ENCODE measurements at regions not wholly inside any gene's neighbourhood (a gene's known extent, or its start where the extent isn't known, plus 50 kb on each side); places are given as distances from the start of the nearest gene placed in this dataset.

DNA sequence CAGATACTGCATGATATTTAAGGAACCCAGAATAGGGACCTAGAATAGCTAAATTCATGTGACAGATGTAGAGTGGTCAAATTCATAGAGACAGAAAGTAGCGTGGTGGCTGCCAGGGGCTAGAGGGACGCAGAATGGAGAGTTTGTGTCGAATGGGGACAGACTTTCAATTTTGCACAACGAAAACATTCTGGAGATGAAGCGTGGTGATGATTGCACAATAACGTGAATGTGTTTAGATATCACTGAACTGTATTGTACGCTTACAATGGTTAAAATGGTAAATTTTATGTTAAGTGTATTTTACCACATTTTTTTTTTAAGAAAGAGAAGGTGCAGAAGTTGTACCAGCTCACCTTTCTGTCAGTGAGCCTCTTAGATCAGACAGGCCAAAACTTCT, 137.8 kb upstream of the TNS3 start:
- Histone ChIP-seq H3K9me3 (no peaks in the 10 kb centered on the region), H3K4me1 (peaks cover 0 to 2% of the 10 kb centered on the region in 2 donors), H3K27ac (no peak overlapping the region), H3K4me3 (replicated peaks in 1 of 3) (no peak overlapping the region), H3K36me3 (no peaks in the 10 kb centered on the region), H3K27me3 (no peaks in the 10 kb centered on the region)
- intact Hi-C loops (cut with DNase I), result no loop called here
- no peak for DNase-seq
- 92 to 93% methylated on average over 7 of the region's 7 CpGs for WGBS, 2 donors
- TF ChIP-seq POLR2A (IDR thresholded peaks at IDR 0.05), result no peak

DNA sequence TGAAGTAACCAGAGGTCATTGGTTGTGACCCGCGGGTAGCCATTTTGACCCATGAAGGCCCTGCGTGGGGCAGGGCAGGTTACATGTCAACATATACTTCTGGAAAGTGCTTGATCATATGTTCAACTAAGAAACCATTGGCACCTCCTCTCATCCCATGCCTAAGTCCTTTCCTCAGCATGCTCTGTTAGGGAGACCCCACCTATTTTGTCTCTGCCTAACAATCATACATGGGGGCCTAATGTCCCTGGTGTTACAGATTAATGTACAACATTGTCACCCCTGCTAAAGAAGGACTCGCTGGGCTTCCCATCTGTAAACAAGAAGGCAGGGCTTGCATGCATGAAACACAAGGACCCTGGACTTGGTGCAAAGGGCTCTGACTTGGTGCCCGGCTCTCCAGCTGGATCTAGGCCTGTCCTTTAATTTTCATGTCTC, 133.7 kb upstream of the TNS3 start:
- TF ChIP-seq, protein P1, sequence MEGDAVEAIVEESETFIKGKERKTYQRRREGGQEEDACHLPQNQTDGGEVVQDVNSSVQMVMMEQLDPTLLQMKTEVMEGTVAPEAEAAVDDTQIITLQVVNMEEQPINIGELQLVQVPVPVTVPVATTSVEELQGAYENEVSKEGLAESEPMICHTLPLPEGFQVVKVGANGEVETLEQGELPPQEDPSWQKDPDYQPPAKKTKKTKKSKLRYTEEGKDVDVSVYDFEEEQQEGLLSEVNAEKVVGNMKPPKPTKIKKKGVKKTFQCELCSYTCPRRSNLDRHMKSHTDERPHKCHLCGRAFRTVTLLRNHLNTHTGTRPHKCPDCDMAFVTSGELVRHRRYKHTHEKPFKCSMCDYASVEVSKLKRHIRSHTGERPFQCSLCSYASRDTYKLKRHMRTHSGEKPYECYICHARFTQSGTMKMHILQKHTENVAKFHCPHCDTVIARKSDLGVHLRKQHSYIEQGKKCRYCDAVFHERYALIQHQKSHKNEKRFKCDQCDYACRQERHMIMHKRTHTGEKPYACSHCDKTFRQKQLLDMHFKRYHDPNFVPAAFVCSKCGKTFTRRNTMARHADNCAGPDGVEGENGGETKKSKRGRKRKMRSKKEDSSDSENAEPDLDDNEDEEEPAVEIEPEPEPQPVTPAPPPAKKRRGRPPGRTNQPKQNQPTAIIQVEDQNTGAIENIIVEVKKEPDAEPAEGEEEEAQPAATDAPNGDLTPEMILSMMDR (IDR thresholded peaks at IDR 0.05), result no peak
- no peak for TF ChIP-seq POLR2A (IDR thresholded peaks at IDR 0.05)
- intact Hi-C loops (cut with DNase I), result no loop called here
- H3K9me3 ChIP-seq, result no peaks in the 10 kb centered on the region

DNA sequence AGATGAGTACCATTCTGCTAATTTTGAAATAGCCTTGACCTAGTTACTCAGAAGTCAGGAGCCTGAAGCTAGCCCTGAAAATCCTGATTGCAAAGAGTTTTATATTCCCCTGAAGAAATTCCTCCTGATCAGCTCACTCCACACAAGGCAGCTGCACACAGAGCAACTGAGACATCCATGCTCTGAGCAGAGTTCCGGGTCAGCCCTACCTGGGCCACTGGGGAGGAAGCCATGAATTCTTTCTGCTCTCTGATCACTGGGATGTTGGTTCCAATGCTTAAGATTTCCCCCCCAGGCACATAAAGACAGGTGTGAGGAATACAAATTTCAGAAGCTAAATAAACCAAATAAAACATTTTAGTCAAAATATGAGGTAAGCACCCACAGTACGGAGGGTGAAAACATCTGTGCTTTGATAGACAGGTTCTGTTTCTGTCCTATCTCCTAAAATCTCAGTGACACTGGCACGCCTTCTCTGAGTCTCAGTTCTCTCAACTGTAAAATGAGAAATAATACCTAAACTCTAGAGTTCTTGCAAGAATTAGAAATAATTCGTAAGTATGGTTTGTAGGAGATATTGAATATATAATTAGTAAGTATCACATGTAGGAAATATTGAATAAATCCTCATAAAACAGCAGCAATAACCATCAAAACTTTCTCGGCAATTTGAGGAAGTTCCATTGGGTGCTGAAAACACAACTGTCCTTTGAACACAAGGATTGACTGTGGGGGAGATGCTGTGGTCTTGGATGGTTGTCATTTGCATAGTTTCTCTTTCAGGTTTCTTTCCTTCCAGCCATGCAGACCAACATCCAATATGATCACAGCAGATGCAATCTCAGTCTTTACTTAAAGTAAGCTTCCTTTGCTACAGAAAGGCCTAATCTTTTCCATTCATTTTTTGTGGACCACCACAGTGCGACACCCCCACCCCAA, 133.0 kb upstream of the TNS3 start:
- Histone ChIP-seq H3K4me3 (replicated peaks in 1 of 3) (no peak overlapping the region), H3K9me3 (no peaks in the 10 kb centered on the region), H3K4me1 (no peaks in the 10 kb centered on the region), H3K27me3 (no peaks in the 10 kb centered on the region), H3K36me3 (no peaks in the 10 kb centered on the region), H3K27ac (no peak overlapping the region)
- DNase-seq, result no peak
- no peak for TF ChIP-seq POLR2A (IDR thresholded peaks at IDR 0.05)
- TF ChIP-seq, protein P1 (IDR thresholded peaks at IDR 0.05), result no peak
- WGBS, 2 donors, result 75 to 80% methylated on average over 6 of the region's 6 CpGs
- intact Hi-C loops (cut with DNase I), result no loop called here

More for the DNA sequence above, 133.7 kb upstream of the TNS3 start:
- Histone ChIP-seq H3K36me3 (no peaks in the 10 kb centered on the region), H3K27me3 (no peaks in the 10 kb centered on the region), H3K4me3 (replicated peaks in 1 of 3) (no peak overlapping the region), H3K4me1 (no peaks in the 10 kb centered on the region), H3K27ac (no peak overlapping the region)
- DNase-seq, result no peak
- WGBS, 2 donors, result 97 to 99% methylated on average over 5 of the region's 5 CpGs

DNA sequence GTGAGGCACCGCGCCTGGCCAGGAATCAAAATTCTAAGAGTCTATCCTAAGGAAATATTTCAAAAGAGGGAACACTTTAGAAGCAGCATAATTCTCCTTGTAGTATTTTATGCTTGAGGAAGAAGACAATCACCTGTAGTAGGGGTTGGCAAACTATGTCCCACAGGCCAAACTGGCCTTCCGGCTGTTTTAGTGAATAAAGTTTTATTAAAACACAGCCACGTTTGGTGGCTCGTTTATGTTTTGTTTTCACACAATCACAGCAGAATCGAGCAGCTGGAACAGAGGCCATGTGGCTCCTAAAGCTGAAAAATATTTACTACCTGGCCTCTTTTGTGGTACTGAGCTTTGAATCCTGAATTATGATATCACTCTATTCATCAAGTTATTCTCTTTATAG, 131.7 kb upstream of the TNS3 start:
- WGBS, 2 donors, result 83 to 84% methylated on average over 6 of the region's 6 CpGs

DNA sequence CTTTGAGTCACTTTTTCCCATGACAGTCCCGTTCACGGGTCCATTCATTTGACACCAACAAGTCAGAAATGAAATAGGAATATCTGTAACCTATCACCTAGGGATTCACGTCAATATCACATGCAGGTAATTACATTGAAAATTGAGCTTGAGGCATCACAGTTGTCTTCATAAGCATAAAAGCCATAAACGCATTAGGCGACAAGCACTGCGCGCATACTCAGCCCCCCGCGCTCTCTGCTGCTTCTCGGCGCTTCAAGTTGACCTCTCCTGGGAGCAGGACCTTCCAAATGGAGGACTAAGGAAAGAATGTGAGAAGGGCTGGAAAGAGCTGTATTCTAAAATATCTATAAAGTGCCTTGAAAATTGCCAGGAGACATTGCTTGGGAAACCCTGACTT, 130.5 kb upstream of the TNS3 start:
- 78 to 91% methylated on average over 11 of the region's 11 CpGs for WGBS, 2 donors
- Histone ChIP-seq H3K9me3 (no peaks in the 10 kb centered on the region), H3K27ac (no peak overlapping the region), H3K27me3 (no peaks in the 10 kb centered on the region), H3K36me3 (no peaks in the 10 kb centered on the region), H3K4me1 (peaks cover 0 to 7% of the 10 kb centered on the region in 2 donors), H3K4me3 (replicated peaks in 1 of 3) (no peak overlapping the region)
- no peak for DNase-seq
- intact Hi-C loops (cut with DNase I), result no loop called here
- TF ChIP-seq, protein P1 (IDR thresholded peaks at IDR 0.05), result no peak
- TF ChIP-seq POLR2A (IDR thresholded peaks at IDR 0.05), result no peak

More for the DNA sequence above, 131.7 kb upstream of the TNS3 start:
- Histone ChIP-seq H3K36me3 (no peaks in the 10 kb centered on the region), H3K4me1 (peaks cover 0 to 7% of the 10 kb centered on the region in 2 donors), H3K9me3 (no peaks in the 10 kb centered on the region), H3K4me3 (replicated peaks in 1 of 3) (no peak overlapping the region), H3K27ac (no peak overlapping the region), H3K27me3 (no peaks in the 10 kb centered on the region)
- TF ChIP-seq, protein P1 (IDR thresholded peaks at IDR 0.05), result no peak
- no peak for TF ChIP-seq POLR2A (IDR thresholded peaks at IDR 0.05)
- no peak for DNase-seq
- intact Hi-C loops (cut with DNase I), result no loop called here
